ENCODE measurements at regions not wholly inside any gene's neighbourhood (a gene's known extent, or its start where the extent isn't known, plus 50 kb on each side); places are given as distances from the start of the nearest gene placed in this dataset.

GRCh38 chr9:86655147-86655546 lies 292.2 kb downstream of the GAS1 start:
- DNase-seq (ENCODE audit: low spot score) = no peak

- DNase-seq (ENCODE audit: low spot score) = no peak
Observed at GRCh38 chr9:86653466-86653865, 293.8 kb downstream of the GAS1 start.

GRCh38 chr9:86652736-86653135 lies 294.6 kb downstream of the GAS1 start:
- DNase-seq (ENCODE audit: low spot score) = no peak

GRCh38 chr9:86649913-86650312 lies 295.7 kb upstream of the TUT7 start:
- no peak for DNase-seq (ENCODE audit: low spot score)

- no peak for DNase-seq (ENCODE audit: low spot score)
Observed at GRCh38 chr9:86648828-86649170, 294.6 kb upstream of the TUT7 start.

GRCh38 chr9:86648156-86648827 lies 294.1 kb upstream of the TUT7 start:
- no peak for DNase-seq (ENCODE audit: low spot score)

- DNase-seq (ENCODE audit: low spot score) = no peak
Observed at GRCh38 chr9:86645303-86645702, 291.1 kb upstream of the TUT7 start.

- no peak for DNase-seq (ENCODE audit: low spot score)
Observed at GRCh38 chr9:86644675-86645034, 290.4 kb upstream of the TUT7 start.

GRCh38 chr9:86643946-86644674 lies 289.9 kb upstream of the TUT7 start:
- no peak for DNase-seq (ENCODE audit: low spot score)

GRCh38 chr9:86642721-86643120 lies 288.5 kb upstream of the TUT7 start:
- no peak for DNase-seq (ENCODE audit: low spot score)

- no peak for DNase-seq (ENCODE audit: low spot score)
Observed at GRCh38 chr9:86641970-86642369, 287.8 kb upstream of the TUT7 start.

GRCh38 chr9:86639899-86640379 lies 285.7 kb upstream of the TUT7 start:
- no peak for DNase-seq (ENCODE audit: low spot score)

- DNase-seq (ENCODE audit: low spot score) = no peak
Observed at GRCh38 chr9:86639287-86639686, 285.1 kb upstream of the TUT7 start.

GRCh38 chr9:86638109-86638508 lies 283.9 kb upstream of the TUT7 start:
- DNase-seq (ENCODE audit: low spot score) = no peak

GRCh38 chr9:86637515-86637914 lies 283.3 kb upstream of the TUT7 start:
- DNase-seq (ENCODE audit: low spot score) = no peak

GRCh38 chr9:86636519-86636918 lies 282.3 kb upstream of the TUT7 start:
- DNase-seq (ENCODE audit: low spot score) = no peak

- DNase-seq (ENCODE audit: low spot score) = no peak
Observed at GRCh38 chr9:86636038-86636437, 281.8 kb upstream of the TUT7 start.

GRCh38 chr9:86634501-86634900 lies 280.3 kb upstream of the TUT7 start:
- DNase-seq (ENCODE audit: low spot score) = no peak

GRCh38 chr9:86633945-86634344 lies 279.7 kb upstream of the TUT7 start:
- no peak for DNase-seq (ENCODE audit: low spot score)

GRCh38 chr9:86632537-86632936 lies 278.3 kb upstream of the TUT7 start:
- DNase-seq (ENCODE audit: low spot score) = no peak

- DNase-seq (ENCODE audit: low spot score) = no peak
Observed at GRCh38 chr9:86629530-86629929, 275.3 kb upstream of the TUT7 start.

GRCh38 chr9:86626802-86627201 lies 272.6 kb upstream of the TUT7 start:
- DNase-seq (ENCODE audit: low spot score) = no peak

GRCh38 chr9:86624630-86625029 lies 270.4 kb upstream of the TUT7 start:
- no peak for DNase-seq (ENCODE audit: low spot score)

Measured in D341Med (cell line).